ENCODE measurements at regions not wholly inside any gene's neighbourhood (a gene's known extent, or its start where the extent isn't known, plus 50 kb on each side); places are given as distances from the start of the nearest gene placed in this dataset.

GRCh38 chr11:92492372-92492771 lies 267.8 kb downstream of the FAT3 start:
- H3K27me3 ChIP-seq: no peaks in the 10 kb centered on the region
- H3K4me3 ChIP-seq (ENCODE audit: low read depth, low read length): no peak overlapping the region
- no peaks in the 10 kb centered on the region for H3K36me3 ChIP-seq
- H3K4me1 ChIP-seq: no peaks in the 10 kb centered on the region; the same call in 1 of the 2 replicates
- DNase-seq: peak; percentile 43
- no peak for TF ChIP-seq CTCF (IDR thresholded peaks at IDR 0.05; ENCODE audit: low read depth, low read length)
- H3K9me3 ChIP-seq: no peaks in the 10 kb centered on the region

- no peak for TF ChIP-seq CTCF (IDR thresholded peaks at IDR 0.05; ENCODE audit: low read depth, low read length)
- DNase-seq: no peak
- no peak overlapping the region for H3K4me3 ChIP-seq (ENCODE audit: low read depth, low read length)
Observed at GRCh38 chr11:92495107-92495793, 270.6 kb downstream of the FAT3 start.

GRCh38 chr11:92500453-92500852 lies 275.8 kb downstream of the FAT3 start:
- DNase-seq: no peak
- no peak for TF ChIP-seq CTCF (IDR thresholded peaks at IDR 0.05; ENCODE audit: low read depth, low read length)
- no peaks in the 10 kb centered on the region for H3K36me3 ChIP-seq
- H3K4me1 ChIP-seq: no peaks in the 10 kb centered on the region; the same call in 1 of the 2 replicates
- no peak overlapping the region for H3K4me3 ChIP-seq (ENCODE audit: low read depth, low read length)
- no peaks in the 10 kb centered on the region for H3K9me3 ChIP-seq
- no peaks in the 10 kb centered on the region for H3K27me3 ChIP-seq

More at GRCh38 chr11:92495107-92495793, 270.6 kb downstream of the FAT3 start:
- H3K4me1 ChIP-seq: no peaks in the 10 kb centered on the region; the same call in 1 of the 2 replicates
- no peaks in the 10 kb centered on the region for H3K9me3 ChIP-seq
- H3K27me3 ChIP-seq: no peaks in the 10 kb centered on the region
- no peaks in the 10 kb centered on the region for H3K36me3 ChIP-seq

GRCh38 chr11:92501066-92501739 lies 276.6 kb downstream of the FAT3 start:
- no peaks in the 10 kb centered on the region for H3K9me3 ChIP-seq
- TF ChIP-seq CTCF (IDR thresholded peaks at IDR 0.05; ENCODE audit: low read depth, low read length): no peak
- no peak overlapping the region for H3K4me3 ChIP-seq (ENCODE audit: low read depth, low read length)
- H3K36me3 ChIP-seq: no peaks in the 10 kb centered on the region
- H3K4me1 ChIP-seq: no peaks in the 10 kb centered on the region; the same call in 1 of the 2 replicates
- no peaks in the 10 kb centered on the region for H3K27me3 ChIP-seq
- no peak for DNase-seq

GRCh38 chr11:92504004-92504403 lies 279.4 kb downstream of the FAT3 start:
- Histone ChIP-seq H3K27me3 (no peaks in the 10 kb centered on the region), H3K4me3 (ENCODE audit: low read depth, low read length) (no peak overlapping the region), H3K9me3 (no peaks in the 10 kb centered on the region), H3K4me1 (no peaks in the 10 kb centered on the region; the same call in 1 of the 2 replicates), H3K36me3 (no peaks in the 10 kb centered on the region)
- DNase-seq: no peak
- TF ChIP-seq CTCF (IDR thresholded peaks at IDR 0.05; ENCODE audit: low read depth, low read length): no peak

- Histone ChIP-seq H3K4me3 (ENCODE audit: low read depth, low read length) (no peak overlapping the region), H3K36me3 (no peaks in the 10 kb centered on the region), H3K27me3 (no peaks in the 10 kb centered on the region), H3K9me3 (no peaks in the 10 kb centered on the region), H3K4me1 (no peaks in the 10 kb centered on the region; the same call in 1 of the 2 replicates)
- no peak for TF ChIP-seq CTCF (IDR thresholded peaks at IDR 0.05; ENCODE audit: low read depth, low read length)
- no peak for DNase-seq
Observed at GRCh38 chr11:92504534-92504933, 279.9 kb downstream of the FAT3 start.
